ENCODE measurements at regions not wholly inside any gene's neighbourhood (a gene's known extent, or its start where the extent isn't known, plus 50 kb on each side); places are given as distances from the start of the nearest gene placed in this dataset.
A peak's percentile ranks its signal among the peaks of the same experiment; 100 is the strongest.

DNA sequence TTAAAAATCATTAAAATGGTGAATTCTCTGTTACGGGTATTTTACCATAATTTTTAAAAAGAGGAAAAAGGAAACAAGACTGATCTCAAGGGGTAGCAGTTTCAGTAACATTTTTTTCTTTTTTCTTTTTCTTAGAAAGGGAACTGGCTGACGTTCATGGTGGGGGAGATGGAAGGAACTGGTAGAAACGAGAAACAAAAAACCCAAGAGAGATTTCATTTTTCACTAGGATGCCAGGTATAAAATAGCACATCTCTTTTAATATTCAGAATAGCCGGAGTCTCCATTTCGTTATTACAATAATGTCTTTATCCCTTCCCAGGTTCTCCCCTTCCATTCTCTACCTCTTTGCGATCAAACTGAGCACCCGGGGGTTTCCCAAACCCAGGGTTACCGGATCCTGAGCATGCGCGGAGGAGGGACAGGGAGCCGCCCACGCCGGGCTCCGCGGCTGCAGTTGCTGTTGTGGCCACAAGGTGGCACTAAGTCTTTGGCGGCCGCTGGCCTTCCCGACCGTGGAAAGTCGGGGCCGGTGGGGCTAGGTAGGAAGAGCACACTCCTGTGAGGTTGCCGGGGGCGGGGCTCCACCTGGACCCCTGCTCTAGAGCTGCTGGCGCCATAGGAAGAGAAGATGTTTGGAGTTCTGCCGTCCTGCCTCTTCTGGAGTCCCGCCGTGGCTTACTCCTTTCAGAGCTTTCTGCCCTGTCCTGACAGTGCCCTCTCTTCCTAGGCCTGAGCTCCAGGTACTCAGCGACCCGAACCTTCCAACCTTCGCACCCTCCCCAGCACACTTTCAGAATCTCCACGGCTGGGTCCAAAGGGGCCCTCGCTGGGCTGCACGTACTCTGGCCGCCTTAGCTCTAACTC is 146.8 kb downstream of the SH3BGRL2 start:
- peak overlapping the region; percentile 50 for H3K9ac ChIP-seq (ENCODE audit: insufficient read length, low read depth)
- TF ChIP-seq SUZ12 (IDR thresholded peaks at IDR 0.05; ENCODE audit: extremely low read depth, insufficient read depth, insufficient read length) (no peak), YY1 (IDR thresholded peaks at IDR 0.05; ENCODE audit: insufficient read depth, insufficient read length) (no peak), ZNF274 (IDR thresholded peaks at IDR 0.05; ENCODE audit: low read depth, low read length) (no peak)
- H3K27me3 ChIP-seq (ENCODE audit: insufficient read depth, insufficient read length): peaks cover 2% of the 10 kb centered on the region
- H3K9me3 ChIP-seq (ENCODE audit: insufficient read depth, low read length): no peaks in the 10 kb centered on the region
- DNase-seq (ENCODE audit: low read depth, low spot score): peak; percentile 42
- H3K4me1 ChIP-seq (ENCODE audit: insufficient read depth, insufficient read length): no peaks in the 10 kb centered on the region
- H3K36me3 ChIP-seq (ENCODE audit: insufficient read depth, insufficient read length, low read length): no peaks in the 10 kb centered on the region
- H3K4me3 ChIP-seq (ENCODE audit: insufficient read length, low read depth): peak overlapping the region; percentile 24

DNA sequence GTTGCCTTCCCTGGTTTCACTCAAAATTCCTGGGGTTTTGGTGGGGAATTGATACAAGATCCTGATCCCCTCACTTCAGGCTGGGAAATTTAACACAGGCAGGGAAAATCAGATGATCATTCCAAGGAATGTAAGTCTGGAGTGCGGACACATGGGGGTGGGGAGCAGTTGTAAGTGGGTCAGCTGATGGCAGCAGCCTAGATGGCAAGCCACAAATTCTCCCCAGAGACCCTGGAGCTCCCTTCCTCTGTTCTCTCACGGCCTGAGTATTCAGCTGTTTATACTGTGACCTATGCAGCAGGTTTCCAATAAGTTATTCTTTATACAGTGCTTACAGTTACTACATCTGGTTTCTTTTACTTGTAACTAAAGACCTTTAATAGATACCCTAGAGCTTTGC is 144.9 kb downstream of the SH3BGRL2 start:
- TF ChIP-seq SUZ12 (IDR thresholded peaks at IDR 0.05; ENCODE audit: extremely low read depth, insufficient read depth, insufficient read length): no peak
- TF ChIP-seq YY1 (IDR thresholded peaks at IDR 0.05; ENCODE audit: insufficient read depth, insufficient read length): no peak
- no peak for TF ChIP-seq ZNF274 (IDR thresholded peaks at IDR 0.05; ENCODE audit: low read depth, low read length)
- Histone ChIP-seq H3K9me3 (ENCODE audit: insufficient read depth, low read length) (no peaks in the 10 kb centered on the region), H3K36me3 (ENCODE audit: insufficient read depth, insufficient read length, low read length) (no peaks in the 10 kb centered on the region), H3K27me3 (ENCODE audit: insufficient read depth, insufficient read length) (peaks cover 2% of the 10 kb centered on the region), H3K9ac (ENCODE audit: insufficient read length, low read depth) (no peak overlapping the region), H3K4me3 (ENCODE audit: insufficient read length, low read depth) (no peak overlapping the region), H3K4me1 (ENCODE audit: insufficient read depth, insufficient read length) (no peaks in the 10 kb centered on the region)
- no peak for DNase-seq (ENCODE audit: low read depth, low spot score)

DNA sequence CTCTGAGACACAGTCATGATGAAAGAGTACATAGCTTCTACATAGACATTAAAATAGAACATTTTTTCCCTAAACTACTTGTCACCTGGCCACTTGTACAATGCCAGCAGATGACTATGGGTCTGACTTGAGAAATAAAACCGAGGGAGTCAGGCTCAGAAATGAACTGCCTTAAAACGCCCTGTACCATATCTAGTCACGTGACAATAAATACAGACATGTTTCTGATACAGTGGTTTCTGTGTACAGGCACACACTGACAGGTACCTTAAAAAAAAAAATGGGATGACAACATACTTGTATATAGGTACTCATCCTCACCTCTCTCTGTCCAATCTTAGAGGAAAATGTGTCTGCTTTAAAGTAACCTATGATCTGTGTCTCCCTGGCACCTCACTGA is 144.1 kb downstream of the SH3BGRL2 start:
- Histone ChIP-seq H3K9me3 (ENCODE audit: insufficient read depth, low read length) (no peaks in the 10 kb centered on the region), H3K4me3 (ENCODE audit: insufficient read length, low read depth) (no peak overlapping the region), H3K9ac (ENCODE audit: insufficient read length, low read depth) (no peak overlapping the region), H3K36me3 (ENCODE audit: insufficient read depth, insufficient read length, low read length) (no peaks in the 10 kb centered on the region), H3K27me3 (ENCODE audit: insufficient read depth, insufficient read length) (peaks cover 2% of the 10 kb centered on the region), H3K4me1 (ENCODE audit: insufficient read depth, insufficient read length) (no peaks in the 10 kb centered on the region)
- no peak for TF ChIP-seq SUZ12 (IDR thresholded peaks at IDR 0.05; ENCODE audit: extremely low read depth, insufficient read depth, insufficient read length)
- no peak for TF ChIP-seq YY1 (IDR thresholded peaks at IDR 0.05; ENCODE audit: insufficient read depth, insufficient read length)
- TF ChIP-seq ZNF274 (IDR thresholded peaks at IDR 0.05; ENCODE audit: low read depth, low read length): no peak
- DNase-seq (ENCODE audit: low read depth, low spot score): no peak

DNA sequence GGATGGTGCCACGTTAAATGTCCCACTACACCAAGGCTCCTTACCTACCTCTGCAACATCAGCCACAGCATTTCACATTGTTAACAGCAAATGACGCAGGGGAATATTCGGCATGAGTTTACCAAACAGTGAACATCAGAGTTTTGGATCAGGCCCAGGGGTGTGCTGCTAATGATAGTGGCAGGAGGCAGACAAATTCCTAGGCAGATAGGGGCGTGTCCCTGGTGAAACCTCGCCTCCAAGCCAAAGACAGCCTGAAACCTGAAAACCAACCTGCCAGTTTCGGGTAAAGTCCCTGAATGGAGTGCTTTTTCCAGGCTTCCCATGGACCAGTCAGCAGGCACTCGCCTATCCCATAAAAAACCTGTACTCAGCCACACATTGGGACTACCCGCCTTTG is 133.6 kb downstream of the SH3BGRL2 start:
- Histone ChIP-seq H3K36me3 (ENCODE audit: insufficient read depth, insufficient read length, low read length) (no peaks in the 10 kb centered on the region), H3K4me1 (ENCODE audit: insufficient read depth, insufficient read length) (no peaks in the 10 kb centered on the region), H3K27me3 (ENCODE audit: insufficient read depth, insufficient read length) (no peaks in the 10 kb centered on the region), H3K9ac (ENCODE audit: insufficient read length, low read depth) (no peak overlapping the region), H3K9me3 (ENCODE audit: insufficient read depth, low read length) (peaks cover 10% of the 10 kb centered on the region; the same call in 1 of the 2 replicates), H3K4me3 (ENCODE audit: insufficient read length, low read depth) (no peak overlapping the region)
- TF ChIP-seq YY1 (IDR thresholded peaks at IDR 0.05; ENCODE audit: insufficient read depth, insufficient read length): no peak
- TF ChIP-seq ZNF274 (IDR thresholded peaks at IDR 0.05; ENCODE audit: low read depth, low read length): no peak
- TF ChIP-seq SUZ12 (IDR thresholded peaks at IDR 0.05; ENCODE audit: extremely low read depth, insufficient read depth, insufficient read length): no peak
- no peak for DNase-seq (ENCODE audit: low read depth, low spot score)

DNA sequence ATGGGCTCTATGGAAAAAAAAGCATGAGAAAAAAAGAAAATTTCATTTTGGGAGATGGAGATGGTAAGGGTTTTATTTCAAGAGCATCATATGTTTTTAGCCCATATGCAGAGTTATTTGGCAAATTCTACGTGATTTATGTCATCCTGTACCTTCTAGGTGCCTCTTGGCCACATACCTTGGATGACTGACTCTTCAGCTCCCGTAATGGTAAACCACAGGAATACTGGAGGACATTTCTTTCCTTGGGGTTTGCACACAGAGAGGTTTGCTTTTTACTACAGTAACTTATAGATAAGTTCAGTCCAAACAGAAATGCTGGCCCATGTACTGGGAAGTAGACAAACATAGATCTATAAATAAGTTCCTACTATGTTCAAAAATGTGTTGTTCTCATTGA is 132.2 kb downstream of the SH3BGRL2 start:
- H3K9ac ChIP-seq (ENCODE audit: insufficient read length, low read depth): no peak overlapping the region
- peaks cover 10% of the 10 kb centered on the region; the same call in 1 of the 2 replicates for H3K9me3 ChIP-seq (ENCODE audit: insufficient read depth, low read length)
- H3K27me3 ChIP-seq (ENCODE audit: insufficient read depth, insufficient read length): no peaks in the 10 kb centered on the region
- no peak for TF ChIP-seq ZNF274 (IDR thresholded peaks at IDR 0.05; ENCODE audit: low read depth, low read length)
- TF ChIP-seq SUZ12 (IDR thresholded peaks at IDR 0.05; ENCODE audit: extremely low read depth, insufficient read depth, insufficient read length): no peak
- no peak for TF ChIP-seq YY1 (IDR thresholded peaks at IDR 0.05; ENCODE audit: insufficient read depth, insufficient read length)
- no peaks in the 10 kb centered on the region for H3K36me3 ChIP-seq (ENCODE audit: insufficient read depth, insufficient read length, low read length)
- no peak overlapping the region for H3K4me3 ChIP-seq (ENCODE audit: insufficient read length, low read depth)
- DNase-seq (ENCODE audit: low read depth, low spot score): no peak
- no peaks in the 10 kb centered on the region for H3K4me1 ChIP-seq (ENCODE audit: insufficient read depth, insufficient read length)

DNA sequence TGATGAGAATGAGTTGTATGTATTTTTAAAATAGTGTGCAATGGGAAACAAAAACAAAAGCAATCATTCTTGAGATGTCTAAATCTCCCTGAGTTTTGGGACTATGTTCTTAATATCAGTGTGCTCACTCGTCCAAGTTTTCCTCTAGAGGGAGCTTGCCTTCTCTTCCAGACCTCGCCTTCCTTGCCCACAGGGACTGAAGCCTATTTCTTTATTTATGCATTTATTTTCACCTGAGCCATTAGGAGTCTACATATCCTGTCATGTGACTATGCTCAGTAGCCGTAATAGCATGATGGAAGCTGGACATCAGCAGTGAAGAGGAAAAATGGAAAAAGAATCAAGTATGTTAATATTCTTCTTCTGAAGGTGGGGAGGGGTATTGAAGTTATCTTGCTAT is 131.2 kb downstream of the SH3BGRL2 start:
- no peak overlapping the region for H3K9ac ChIP-seq (ENCODE audit: insufficient read length, low read depth)
- no peaks in the 10 kb centered on the region for H3K27me3 ChIP-seq (ENCODE audit: insufficient read depth, insufficient read length)
- no peaks in the 10 kb centered on the region for H3K36me3 ChIP-seq (ENCODE audit: insufficient read depth, insufficient read length, low read length)
- H3K4me3 ChIP-seq (ENCODE audit: insufficient read length, low read depth): no peak overlapping the region
- DNase-seq (ENCODE audit: low read depth, low spot score): no peak
- H3K9me3 ChIP-seq (ENCODE audit: insufficient read depth, low read length): peaks cover 10% of the 10 kb centered on the region; the same call in 1 of the 2 replicates
- H3K4me1 ChIP-seq (ENCODE audit: insufficient read depth, insufficient read length): no peaks in the 10 kb centered on the region
- TF ChIP-seq YY1 (IDR thresholded peaks at IDR 0.05; ENCODE audit: insufficient read depth, insufficient read length): no peak

DNA sequence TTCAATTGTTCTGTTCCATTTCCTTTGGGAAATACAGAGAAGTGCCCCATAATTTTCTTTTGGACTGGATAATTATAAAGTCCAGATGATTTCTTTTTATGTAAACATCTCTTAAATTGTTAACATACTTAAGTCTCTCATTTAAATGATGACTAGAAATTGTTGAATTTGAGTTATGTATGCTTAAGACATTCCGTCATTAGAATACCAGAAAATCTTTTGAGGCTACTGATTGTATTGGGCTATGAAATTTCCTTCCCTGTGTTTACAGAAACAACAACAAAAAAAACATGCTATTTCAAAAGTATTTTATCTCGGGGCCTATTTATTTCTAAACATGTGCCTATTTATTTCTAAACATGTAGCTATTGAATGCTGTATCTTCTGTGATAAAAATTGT is 125.4 kb downstream of the SH3BGRL2 start:
- Histone ChIP-seq H3K9me3 (ENCODE audit: insufficient read depth, low read length) (no peaks in the 10 kb centered on the region), H3K36me3 (ENCODE audit: insufficient read depth, insufficient read length, low read length) (no peaks in the 10 kb centered on the region), H3K4me3 (ENCODE audit: insufficient read length, low read depth) (no peak overlapping the region), H3K4me1 (ENCODE audit: insufficient read depth, insufficient read length) (no peaks in the 10 kb centered on the region), H3K27me3 (ENCODE audit: insufficient read depth, insufficient read length) (no peaks in the 10 kb centered on the region), H3K9ac (ENCODE audit: insufficient read length, low read depth) (no peak overlapping the region)
- no peak for TF ChIP-seq ZNF274 (IDR thresholded peaks at IDR 0.05; ENCODE audit: low read depth, low read length)
- DNase-seq (ENCODE audit: low read depth, low spot score): no peak

Data from NT2/D1 (cell line).